Fibroblast of upper back skin (primary cell): ENCODE measurements at regions not wholly inside any gene's neighbourhood (a gene's known extent, or its start where the extent isn't known, plus 50 kb on each side); places are given as distances from the start of the nearest gene placed in this dataset.

Experiments
- DNase-seq: peaks from one replicate; pipeline ENCODE4 v3.0.0-alpha.2; 2013

GRCh38 chr6:139597087-139597763 is 222.8 kb upstream of the CITED2 start:
- DNase-seq = no peak

- DNase-seq = peak; percentile 76
Observed at GRCh38 chr6:139595183-139595582, 220.7 kb upstream of the CITED2 start.

- DNase-seq = no peak
Observed at GRCh38 chr6:139594333-139594965, 220.0 kb upstream of the CITED2 start.

- no peak for DNase-seq
Observed at GRCh38 chr6:139593081-139593480, 218.6 kb upstream of the CITED2 start.

GRCh38 chr6:139592011-139592410 is 217.6 kb upstream of the CITED2 start:
- DNase-seq = no peak

GRCh38 chr6:139591075-139591865 is 216.8 kb upstream of the CITED2 start:
- DNase-seq = no peak

GRCh38 chr6:139590206-139590605 is 215.8 kb upstream of the CITED2 start:
- no peak for DNase-seq

GRCh38 chr6:139588734-139589593 is 214.5 kb upstream of the CITED2 start:
- DNase-seq = peak; percentile 82

- peak; percentile 21 for DNase-seq
Observed at GRCh38 chr6:139588076-139588639, 213.7 kb upstream of the CITED2 start.

GRCh38 chr6:139587469-139587868 is 213.0 kb upstream of the CITED2 start:
- peak; percentile 95 for DNase-seq

GRCh38 chr6:139586273-139586672 is 211.8 kb upstream of the CITED2 start:
- DNase-seq = no peak

GRCh38 chr6:139584599-139584998 is 210.2 kb upstream of the CITED2 start:
- no peak for DNase-seq

- DNase-seq = peak; percentile 59
Observed at GRCh38 chr6:139583420-139583819, 209.0 kb upstream of the CITED2 start.

GRCh38 chr6:139582956-139583355 is 208.5 kb upstream of the CITED2 start:
- peak; percentile 38 for DNase-seq

- DNase-seq = peak; percentile 32
Observed at GRCh38 chr6:139581485-139581865, 207.0 kb upstream of the CITED2 start.

- DNase-seq = no peak
Observed at GRCh38 chr6:139580592-139581484, 206.4 kb upstream of the CITED2 start.

GRCh38 chr6:139577763-139578604 is 203.5 kb upstream of the CITED2 start:
- peak; percentile 94 for DNase-seq

- peak; percentile 65 for DNase-seq
Observed at GRCh38 chr6:139577124-139577762, 202.8 kb upstream of the CITED2 start.

- no peak for DNase-seq
Observed at GRCh38 chr6:139572001-139572400, 197.6 kb upstream of the CITED2 start.

GRCh38 chr6:139570166-139570565 is 195.7 kb upstream of the CITED2 start:
- DNase-seq = no peak
